Kidney (tissue), 13 donors: ENCODE measurements at regions not wholly inside any gene's neighbourhood (a gene's known extent, or its start where the extent isn't known, plus 50 kb on each side); places are given as distances from the start of the nearest gene placed in this dataset.

Experiments
- DNase-seq, 5 donors: peaks; one replicate each; pipeline ENCODE4 v3.0.0-alpha.2; 2013 to 2020
- FAIRE-seq: peaks from 2 replicates; lab custom pipeline; 2012; peaks lifted over from hg19 to GRCh38; lab: Jason Lieb, UNC
- H3K27ac ChIP-seq, 2 donors: one replicate each; pipeline ENCODE4 v1.7.0; 2013; ENCODE audit warnings: low read depth in 2 of 2, low read length in 2 of 2, inconsistent platforms in 1 of 2
- H3K27me3 ChIP-seq: one replicate; pipeline ENCODE4 v1.7.1; 2013; ENCODE audit warnings: low read length, inconsistent platforms; ENCODE audit not compliant: control insufficient read depth, insufficient read depth
- H3K36me3 ChIP-seq, 3 donors: one replicate each; pipeline versions ENCODE4 v1.7.0 to v1.7.1; 2013; ENCODE audit warnings: low read length in 3 of 3, control low read depth in 1 of 3, inconsistent platforms in 1 of 3; ENCODE audit not compliant: insufficient read depth in 3 of 3, control insufficient read depth in 2 of 3
- H3K4me1 ChIP-seq, 3 donors: one replicate each; pipeline versions ENCODE4 v1.7.0 to v1.7.1; 2013; ENCODE audit warnings: low read length in 3 of 3, inconsistent platforms in 1 of 3, low read depth in 1 of 3; ENCODE audit not compliant: control insufficient read depth in 2 of 3, insufficient read depth in 2 of 3
- H3K4me3 ChIP-seq, 3 donors: one replicate each; pipeline versions ENCODE4 v1.7.0 to v1.8.1; 2013; ENCODE audit warnings: low read length in 3 of 3, control low read depth in 1 of 3, inconsistent platforms in 1 of 3
- H3K9ac ChIP-seq, 3 donors: one replicate each; pipeline versions ENCODE4 v1.7.0 to v1.7.1; 2013; ENCODE audit warnings: low read length in 3 of 3, control low read depth in 1 of 3, inconsistent platforms in 1 of 3
- H3K9me3 ChIP-seq, 3 donors: one replicate each; pipeline versions ENCODE4 v1.7.0 to v1.7.1; 2013; ENCODE audit warnings: low read length in 3 of 3, control low read depth in 1 of 3, inconsistent platforms in 1 of 3; ENCODE audit not compliant: control insufficient read depth in 2 of 3, insufficient read depth in 1 of 3
- intact Hi-C: fragments of 100-400 bp; cut with DNase I; formaldehyde crosslinking; loops from one replicate; pipeline ENCODE4 v1.11.1; 2022
- TF ChIP-seq, protein P1 (sequence below): IDR thresholded peaks from 3 replicates; pipeline ENCODE4 v1.5.1; 2012; ENCODE audit warnings: mild to moderate bottlenecking, moderate library complexity, borderline replicate concordance; ENCODE audit not compliant: insufficient read depth; ENCODE audit errors: extremely low read depth
- donor health status: control.
- donor health status: control.
- donor health status: control.
- donor health status: control.
- donor health status: control.
- donor health status: DM: yes; HTN: yes; CAD: no.
- donor health status: Normal renal cell carcinoma (clear cell type).

DNA sequence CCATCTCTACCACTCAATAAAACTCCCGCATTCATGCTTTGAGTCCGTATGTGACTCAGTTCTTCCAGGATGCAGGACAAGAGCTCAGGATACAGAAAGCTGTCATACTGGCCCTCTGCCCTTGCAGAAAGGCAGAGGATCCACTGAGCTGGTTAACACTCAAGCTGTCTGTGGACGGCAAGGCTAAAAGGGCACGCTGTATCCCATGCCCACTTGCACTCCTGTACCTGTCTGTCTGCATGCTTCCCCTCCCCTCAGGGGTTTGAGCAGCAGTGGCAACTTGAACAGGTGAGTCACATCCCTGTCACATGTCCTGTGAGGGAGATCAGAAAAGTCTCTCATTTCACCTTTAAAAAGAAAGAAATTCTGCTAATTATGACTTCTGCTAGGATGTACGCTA is 293.8 kb downstream of the HS3ST3B1 start:
- Histone ChIP-seq H3K4me1 (no peaks in the 10 kb centered on the region), H3K27ac (no peak overlapping the region), H3K27me3 (no peaks in the 10 kb centered on the region), H3K9me3 (no peaks in the 10 kb centered on the region), H3K36me3 (no peaks in the 10 kb centered on the region), H3K9ac (no peak overlapping the region), H3K4me3 (no peak overlapping the region)
- intact Hi-C loops: no loop called here
- TF ChIP-seq, protein P1, sequence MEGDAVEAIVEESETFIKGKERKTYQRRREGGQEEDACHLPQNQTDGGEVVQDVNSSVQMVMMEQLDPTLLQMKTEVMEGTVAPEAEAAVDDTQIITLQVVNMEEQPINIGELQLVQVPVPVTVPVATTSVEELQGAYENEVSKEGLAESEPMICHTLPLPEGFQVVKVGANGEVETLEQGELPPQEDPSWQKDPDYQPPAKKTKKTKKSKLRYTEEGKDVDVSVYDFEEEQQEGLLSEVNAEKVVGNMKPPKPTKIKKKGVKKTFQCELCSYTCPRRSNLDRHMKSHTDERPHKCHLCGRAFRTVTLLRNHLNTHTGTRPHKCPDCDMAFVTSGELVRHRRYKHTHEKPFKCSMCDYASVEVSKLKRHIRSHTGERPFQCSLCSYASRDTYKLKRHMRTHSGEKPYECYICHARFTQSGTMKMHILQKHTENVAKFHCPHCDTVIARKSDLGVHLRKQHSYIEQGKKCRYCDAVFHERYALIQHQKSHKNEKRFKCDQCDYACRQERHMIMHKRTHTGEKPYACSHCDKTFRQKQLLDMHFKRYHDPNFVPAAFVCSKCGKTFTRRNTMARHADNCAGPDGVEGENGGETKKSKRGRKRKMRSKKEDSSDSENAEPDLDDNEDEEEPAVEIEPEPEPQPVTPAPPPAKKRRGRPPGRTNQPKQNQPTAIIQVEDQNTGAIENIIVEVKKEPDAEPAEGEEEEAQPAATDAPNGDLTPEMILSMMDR: no peak
- FAIRE-seq (no peak), DNase-seq (no peak)

DNA sequence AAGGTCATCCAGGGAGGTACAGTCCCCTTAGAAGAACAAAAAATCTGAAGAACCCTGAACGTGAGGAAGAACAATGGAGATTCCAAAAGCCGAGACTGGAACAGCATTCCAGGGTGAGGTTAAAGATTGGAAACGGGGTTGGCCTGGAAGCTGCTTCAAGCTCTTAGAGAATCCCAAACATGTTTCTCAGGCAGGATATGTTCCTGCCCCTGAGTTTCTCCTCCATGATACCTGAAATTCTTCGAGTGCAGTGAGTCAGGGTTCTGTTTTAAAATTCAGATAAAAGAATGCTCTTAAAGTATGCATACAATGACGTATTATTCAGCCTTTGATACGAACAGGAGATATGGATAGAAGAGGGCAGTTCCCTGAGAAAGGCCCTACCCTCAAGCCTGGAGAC is 293.1 kb downstream of the HS3ST3B1 start:
- no peaks in the 10 kb centered on the region for H3K9me3 ChIP-seq
- TF ChIP-seq, protein P1: no peak

DNA sequence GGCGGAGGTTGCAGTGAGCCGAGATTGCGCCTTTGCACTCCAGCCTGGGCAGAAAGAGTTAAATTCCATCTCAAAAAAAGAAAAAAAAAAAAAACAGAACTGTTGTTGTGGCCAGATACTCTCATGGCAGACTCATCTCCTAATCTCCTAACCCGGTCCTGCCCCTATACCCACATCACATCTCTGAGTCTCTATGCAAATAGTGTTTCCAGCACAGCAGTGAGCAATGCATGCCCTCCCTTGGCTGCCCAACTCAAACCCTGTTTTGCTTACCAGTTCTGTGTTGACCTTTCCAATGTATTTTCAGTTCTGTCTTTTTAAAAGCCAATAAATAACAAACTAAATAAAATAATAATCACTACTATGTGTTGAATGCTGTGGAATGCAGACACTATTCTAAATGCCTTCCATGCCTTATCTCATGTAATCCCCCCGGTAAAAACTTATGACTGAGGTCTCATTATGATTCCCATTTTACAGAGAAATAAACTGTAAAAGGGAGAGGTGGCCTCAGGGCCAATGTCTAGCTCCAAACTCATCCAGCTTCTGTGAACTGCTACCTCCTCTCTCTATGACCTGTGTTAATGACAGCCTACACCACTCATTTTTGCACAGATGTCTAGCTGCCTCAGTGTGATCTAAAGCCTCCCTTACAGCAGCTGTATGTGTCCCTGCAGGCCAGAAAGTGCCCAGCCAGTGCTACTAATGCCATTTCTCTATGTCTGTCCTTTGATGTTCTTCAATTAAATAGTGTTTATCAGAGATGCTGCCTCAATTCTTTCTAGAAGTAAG is 289.8 kb downstream of the HS3ST3B1 start:
- intact Hi-C loops: no loop called here
- Histone ChIP-seq H3K9ac (no peak overlapping the region), H3K36me3 (no peaks in the 10 kb centered on the region), H3K27ac (no peak overlapping the region), H3K9me3 (no peaks in the 10 kb centered on the region), H3K4me3 (no peak overlapping the region), H3K4me1 (no peaks in the 10 kb centered on the region), H3K27me3 (no peaks in the 10 kb centered on the region)
- DNase-seq (no peak), FAIRE-seq (no peak)
- TF ChIP-seq, protein P1: no peak

More for the DNA sequence above, 293.1 kb downstream of the HS3ST3B1 start:
- Histone ChIP-seq H3K4me3 (no peak overlapping the region), H3K9ac (no peak overlapping the region), H3K4me1 (no peaks in the 10 kb centered on the region), H3K27me3 (no peaks in the 10 kb centered on the region), H3K36me3 (no peaks in the 10 kb centered on the region), H3K27ac (no peak overlapping the region)
- no peak for FAIRE-seq
- no peak for DNase-seq
- intact Hi-C loops: no loop called here
